ENCODE measurements at regions not wholly inside any gene's neighbourhood (a gene's known extent, or its start where the extent isn't known, plus 50 kb on each side); places are given as distances from the start of the nearest gene placed in this dataset.
A peak's percentile ranks its signal among the peaks of the same experiment; 100 is the strongest.
"Not testable (repeated sequence)": the region's sequence is repeated elsewhere in the genome, so short reads cannot be mapped to it uniquely, and the experiment has no call there.

DNA sequence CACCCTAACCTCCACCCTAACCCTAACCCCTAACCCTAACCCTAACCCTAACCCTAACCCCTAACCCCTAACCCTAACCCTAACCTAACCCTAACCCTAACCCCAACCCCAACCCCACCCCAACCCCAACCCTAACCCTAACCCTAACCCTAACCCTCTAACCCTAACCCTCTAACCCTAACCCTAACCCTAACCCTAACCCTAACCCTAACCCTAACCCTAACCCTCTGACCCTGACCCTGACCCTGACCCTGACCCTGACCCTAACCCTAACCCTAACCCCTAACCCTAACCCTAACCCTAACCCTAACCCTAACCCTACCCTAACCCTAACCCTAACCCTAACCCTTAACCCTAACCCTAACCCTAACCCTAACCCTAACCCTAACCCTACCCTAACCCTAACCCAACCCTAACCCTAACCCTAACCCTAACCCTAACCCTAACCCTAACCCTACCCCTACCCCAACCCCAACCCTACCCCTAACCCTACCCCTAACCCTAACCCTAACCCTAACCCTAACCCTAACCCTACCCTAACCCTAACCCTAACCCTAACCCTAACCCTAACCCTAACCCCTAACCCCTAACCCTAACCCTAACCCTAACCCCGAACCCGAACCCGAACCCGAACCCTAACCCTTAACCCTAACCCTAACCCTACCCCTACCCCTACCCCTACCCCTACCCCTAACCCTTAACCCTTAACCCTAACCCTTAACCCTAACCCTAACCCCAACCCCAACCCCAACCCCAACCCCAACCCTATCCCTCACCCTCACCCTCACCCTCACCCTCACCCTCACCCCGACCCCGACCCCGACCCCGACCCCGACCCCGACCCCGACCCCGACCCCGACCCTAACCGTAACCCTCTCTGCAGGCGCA lies 186.2 kb upstream of the CHL1 start:
- not testable (repeated sequence) for DNase-seq

DNA sequence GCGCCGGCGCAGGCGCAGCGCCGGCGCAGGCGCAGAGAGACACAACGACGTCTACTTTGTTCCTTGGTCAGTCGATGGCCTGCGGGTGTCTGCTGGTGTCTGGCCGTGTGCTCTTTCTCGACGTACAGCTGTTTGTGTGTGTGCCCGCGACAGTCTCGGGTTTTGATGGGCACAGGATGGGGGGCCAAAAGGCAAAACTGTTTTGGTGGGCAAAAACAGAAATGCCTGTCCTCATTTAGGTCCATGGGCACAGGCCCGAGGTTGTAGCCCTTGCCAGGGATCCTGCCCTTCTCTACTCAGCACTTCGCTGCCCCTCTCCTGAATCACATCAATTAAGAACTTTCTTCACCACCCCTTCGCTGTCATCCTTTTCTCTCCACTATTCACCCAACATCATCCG lies 184.8 kb upstream of the CHL1 start:
- peak in 1 of 5 donors; percentile 15 for DNase-seq

DNA sequence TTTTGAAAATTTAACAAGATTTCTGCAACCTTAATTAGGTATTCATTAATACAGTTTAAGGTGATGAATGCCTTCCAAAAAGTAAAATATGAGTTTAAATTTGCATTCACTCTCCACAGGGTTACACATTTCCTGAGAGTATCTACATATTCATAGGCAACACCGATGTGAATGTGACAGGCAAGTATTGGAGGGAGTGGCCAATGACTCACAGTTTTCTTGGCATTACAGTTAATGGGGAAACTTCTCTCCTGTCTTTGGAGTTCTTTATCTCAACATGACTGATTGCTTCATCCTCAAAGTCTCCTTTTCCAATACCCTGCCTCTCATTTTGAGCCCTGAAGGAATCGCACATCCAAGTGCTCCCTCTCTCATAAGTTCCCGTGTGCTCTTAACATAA lies 181.9 kb upstream of the CHL1 start:
- DNase-seq, result no peak

DNA sequence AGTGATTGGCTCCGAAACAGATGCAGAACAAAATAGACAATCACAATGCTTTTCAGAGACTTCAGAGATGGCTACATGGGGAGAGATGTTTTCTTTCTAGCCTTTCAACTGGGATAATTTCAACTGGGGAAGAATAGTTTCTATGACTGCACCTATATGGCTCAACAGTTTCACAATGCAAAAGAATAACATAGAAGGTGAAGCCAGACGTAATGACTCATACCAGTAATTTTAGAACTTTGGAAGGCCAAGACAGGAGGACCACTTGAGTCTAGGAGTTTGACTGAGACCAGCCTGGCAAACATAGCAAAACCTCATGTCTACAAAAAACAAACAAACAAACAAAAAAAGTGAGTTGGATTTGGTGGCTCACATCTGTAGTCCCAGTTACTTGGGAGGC lies 180.2 kb upstream of the CHL1 start:
- DNase-seq, result no peak

DNA sequence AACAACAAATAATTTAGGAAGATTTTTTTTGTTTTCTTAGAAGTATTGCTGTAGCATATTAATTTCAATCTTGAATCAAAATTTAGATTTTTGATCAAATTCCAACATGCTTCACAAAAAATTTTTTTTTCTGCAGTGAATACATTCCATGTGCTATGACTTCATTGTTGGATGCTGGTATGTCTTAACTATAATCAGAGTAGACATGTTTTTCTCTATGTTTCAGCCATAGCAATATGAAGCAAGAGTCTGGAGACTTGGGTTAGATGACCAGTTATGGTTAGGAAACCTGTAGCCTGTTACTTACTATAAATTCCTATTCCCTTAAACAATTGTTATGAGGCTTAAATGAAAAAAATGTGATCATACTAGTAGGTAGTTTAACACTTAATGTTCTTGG lies 176.1 kb upstream of the CHL1 start:
- DNase-seq, result no peak

DNA sequence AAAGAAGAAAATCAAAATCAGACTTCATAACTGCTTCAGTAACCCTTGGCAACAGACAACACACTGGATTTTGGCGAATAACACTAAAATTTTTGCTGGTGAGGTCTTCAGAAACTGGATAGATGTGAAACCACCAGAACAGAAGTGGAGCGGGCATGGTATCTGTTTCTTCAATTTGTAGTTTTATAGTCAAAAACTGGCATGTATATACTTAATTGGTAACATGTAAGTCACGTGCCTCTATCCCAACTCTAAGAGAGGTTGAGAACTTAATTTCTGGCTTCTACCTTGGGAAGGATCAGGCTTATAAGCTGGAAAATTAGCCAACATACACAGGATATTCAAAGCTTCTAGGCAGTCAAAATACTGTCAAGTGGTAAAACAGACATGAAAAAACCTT lies 172.6 kb upstream of the CHL1 start:
- DNase-seq, result no peak

DNA sequence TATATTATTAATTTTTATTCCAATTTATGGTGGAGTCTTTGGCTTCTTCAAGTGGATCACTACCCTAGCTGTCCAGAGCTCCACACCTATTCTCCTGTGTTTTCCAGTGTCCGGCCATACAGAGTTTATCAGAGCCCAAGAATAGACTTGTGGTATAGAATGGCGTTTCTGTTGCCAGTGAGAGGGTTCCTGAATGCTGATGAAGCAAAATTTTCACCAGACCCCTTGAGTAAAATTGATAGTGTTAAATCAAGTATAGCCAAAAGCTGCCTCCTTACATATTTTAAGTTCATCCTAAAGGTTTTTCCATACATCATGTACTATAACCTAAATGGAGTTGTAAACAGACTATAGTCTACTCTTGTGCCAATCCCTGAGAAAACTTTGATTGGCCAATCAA lies 171.5 kb upstream of the CHL1 start:
- no peak for DNase-seq

DNA sequence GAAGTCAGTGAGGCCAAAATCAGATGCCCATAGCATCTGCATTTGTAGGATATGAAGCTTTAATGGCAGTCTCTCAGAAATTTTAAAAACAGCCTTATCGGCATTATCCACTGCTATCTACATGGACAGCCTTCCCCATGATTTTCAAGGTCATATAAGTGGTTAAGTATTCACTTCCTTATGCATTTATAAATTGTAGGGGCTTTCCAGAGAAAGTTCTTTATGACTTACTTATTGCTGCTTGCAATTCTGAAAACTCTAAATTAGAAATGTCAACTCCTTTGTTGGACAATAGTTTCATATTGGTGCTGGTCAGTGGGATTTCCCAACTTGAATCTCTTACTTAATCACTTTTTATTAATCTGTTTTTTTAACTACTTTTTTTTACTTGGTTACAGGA lies 160.6 kb upstream of the CHL1 start:
- DNase-seq, result not testable (repeated sequence)

DNA sequence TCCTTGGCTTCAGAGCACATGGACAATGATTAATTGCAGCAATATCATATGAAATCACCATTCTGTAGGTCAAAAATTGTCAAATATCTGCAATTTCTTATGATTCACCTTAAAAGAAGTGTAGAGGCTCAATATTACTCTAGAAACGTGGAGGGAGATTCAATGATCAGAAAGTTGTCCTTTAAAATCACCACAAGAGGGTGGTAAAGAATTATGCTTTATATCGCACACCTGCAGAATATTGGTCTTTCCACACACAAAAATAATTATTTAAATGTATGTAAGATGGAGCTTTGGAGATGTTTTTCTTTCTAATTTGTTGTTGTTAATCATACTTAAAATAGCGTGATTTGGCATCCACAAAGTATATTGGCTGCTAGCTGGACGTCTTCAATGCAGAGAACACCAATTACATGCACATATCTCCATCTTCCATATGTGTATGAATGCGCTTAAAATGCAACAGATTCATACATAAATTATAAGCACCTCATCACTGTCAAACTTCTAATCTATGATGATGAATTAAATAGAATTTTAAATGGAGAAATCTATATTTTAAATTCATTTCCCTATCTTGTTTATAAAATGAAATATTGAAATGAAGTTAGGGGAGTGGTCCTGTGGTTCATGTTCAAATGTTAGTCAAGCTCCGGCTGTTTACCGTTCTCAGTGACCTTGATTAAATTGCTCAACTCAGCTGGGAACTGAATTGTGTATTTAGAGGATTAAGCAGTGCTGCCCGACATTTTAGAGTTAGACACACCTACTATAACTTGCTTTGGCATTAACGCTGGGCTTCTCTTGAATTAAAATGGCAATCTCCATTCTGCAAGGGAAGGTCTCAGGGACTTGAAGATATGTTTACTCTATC lies 153.5 kb upstream of the CHL1 start:
- not testable (repeated sequence) for DNase-seq

DNA sequence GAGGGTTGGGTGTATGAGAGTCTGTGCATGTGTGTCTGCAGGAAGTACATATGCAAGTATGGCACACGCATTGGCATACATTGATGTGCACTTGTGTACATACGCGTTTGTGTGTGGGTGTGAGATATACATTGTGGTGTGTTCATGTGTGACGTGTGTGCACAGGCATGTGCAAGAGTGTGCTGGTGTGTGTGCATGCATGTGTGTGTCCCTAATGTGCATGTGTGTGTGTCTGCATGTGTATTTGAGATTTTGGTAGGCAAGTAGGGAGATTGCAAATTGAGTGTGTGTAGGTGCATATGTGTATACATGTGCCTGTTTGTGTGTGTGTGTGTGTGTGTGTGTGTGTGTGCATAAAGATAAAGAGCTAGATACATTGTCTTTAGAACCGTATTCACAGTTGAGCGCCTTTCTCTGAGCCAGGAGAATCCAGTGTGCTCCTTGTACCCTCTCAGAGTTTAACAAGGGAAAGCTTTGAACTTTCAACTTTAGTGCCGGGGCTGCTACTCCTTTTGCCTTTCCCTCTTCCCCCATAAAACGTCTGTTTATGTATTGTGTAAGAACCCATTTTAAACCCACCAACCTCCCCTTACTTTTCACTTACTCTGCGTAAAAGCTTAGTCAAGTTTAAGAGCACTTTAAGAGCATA lies 152.4 kb upstream of the CHL1 start:
- no peak for DNase-seq

DNA sequence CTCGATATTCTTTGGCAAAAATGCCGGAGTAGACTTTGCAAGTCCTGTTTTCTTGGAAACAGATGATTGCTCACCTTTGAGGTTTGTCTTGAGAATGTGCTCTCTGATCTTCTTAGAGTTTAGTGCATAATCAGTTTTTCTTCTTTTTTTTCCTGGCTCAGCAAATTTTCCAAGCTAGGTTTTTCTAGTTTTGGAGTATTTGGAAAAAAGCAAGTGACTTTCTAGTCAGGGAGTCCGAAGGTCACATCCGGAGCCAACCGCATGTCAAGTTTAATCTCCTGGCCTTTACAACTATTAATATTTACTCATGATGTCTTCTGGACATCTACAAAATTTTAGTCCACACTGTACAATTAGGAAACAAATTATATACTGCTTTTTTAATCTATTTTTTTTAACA lies 151.6 kb upstream of the CHL1 start:
- DNase-seq, result not testable (repeated sequence)

DNA sequence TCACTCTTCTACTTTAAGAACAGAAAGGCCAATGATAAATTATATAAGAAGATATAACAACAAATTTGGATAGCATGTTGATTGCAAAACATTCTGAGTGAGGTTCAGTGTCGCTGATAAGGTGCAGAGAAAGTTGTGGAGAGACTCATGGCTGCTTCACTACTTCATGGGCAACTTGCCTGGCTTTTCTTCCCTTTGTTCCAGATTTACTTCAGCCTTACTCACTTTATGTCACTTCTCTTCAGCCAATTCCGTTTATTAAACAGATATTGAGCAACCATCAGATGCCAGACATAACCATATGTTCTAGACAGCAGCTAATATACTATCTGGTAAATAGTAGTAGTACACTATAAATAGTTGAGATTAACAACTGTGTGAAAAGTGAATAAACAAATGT lies 150.0 kb upstream of the CHL1 start:
- DNase-seq, result no peak

DNA sequence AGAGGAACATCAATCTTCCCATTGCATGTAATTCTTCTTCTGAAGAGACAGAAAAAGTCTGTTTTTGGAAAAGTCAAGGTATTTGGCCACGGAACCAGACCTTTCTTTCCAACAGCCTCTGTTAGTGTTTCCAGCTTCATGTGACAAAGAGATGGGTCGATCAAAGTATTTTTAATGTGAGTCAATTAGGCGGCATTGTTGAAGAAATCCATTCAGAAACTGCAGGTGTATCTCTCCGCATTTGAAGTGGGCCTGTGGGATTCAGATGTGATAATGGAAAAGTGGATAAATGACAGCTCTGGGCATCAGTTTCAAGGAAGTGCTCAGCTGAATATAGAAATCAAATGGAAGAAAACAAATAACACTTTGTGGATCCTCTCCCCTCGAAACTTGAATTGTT lies 143.1 kb upstream of the CHL1 start:
- not testable (repeated sequence) for DNase-seq

DNA sequence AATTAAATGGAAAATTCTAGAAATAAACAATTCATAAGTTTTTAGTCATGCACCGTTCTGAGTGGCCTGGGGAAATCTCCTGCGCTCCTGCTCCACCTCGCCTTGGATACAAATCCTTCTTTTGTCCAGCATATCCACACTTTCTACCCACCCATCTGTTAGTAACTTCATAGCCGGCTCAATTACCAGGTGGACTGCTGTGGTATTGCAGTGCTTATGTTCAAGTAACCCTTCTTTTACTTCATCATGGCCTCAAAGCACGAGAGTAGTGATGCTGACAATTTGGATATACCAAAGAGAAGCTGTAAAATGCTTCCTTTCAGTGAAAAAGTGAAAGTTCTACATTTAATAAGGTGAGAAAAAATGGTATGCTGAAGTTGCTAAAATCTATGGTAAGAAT lies 142.3 kb upstream of the CHL1 start:
- DNase-seq, result no peak

DNA sequence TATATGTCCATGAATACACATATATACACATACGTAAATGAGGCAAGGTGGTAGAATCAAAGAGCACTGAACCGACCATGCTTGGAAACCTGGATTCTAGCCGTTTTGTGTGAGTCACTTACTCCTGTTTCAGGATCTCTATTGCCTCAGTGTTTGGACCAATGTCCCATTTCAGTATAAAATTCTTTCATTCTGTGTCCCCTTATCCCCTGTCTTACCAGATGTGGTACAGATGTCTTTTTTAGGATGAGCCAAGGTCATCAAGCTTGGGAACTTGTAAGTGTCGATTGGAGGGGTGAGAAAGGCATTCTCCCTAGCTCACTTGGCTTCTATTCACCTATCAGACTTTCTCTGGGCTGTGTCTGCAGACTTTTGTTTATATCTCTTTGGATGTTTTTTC lies 139.9 kb upstream of the CHL1 start:
- DNase-seq, result no peak

DNA sequence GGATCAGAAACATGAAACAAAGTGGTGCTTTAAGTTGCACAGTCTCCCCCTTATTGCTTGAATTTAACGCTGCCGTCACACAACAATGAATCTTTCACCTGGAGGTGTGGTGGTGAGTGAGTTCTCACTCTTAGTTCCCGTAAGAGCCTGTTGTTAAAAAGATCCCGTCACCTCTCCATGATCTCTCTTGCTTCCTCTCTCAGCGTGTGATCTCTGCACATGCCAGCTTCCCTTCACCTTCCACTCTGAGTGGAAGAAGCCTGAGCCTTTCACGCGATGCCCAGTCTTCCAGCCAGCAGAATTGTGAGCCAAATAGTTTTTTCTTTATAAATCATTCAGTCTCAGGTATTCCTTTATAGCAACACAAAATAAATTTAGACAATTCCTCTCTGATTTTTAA lies 136.7 kb upstream of the CHL1 start:
- DNase-seq, result no peak

DNA sequence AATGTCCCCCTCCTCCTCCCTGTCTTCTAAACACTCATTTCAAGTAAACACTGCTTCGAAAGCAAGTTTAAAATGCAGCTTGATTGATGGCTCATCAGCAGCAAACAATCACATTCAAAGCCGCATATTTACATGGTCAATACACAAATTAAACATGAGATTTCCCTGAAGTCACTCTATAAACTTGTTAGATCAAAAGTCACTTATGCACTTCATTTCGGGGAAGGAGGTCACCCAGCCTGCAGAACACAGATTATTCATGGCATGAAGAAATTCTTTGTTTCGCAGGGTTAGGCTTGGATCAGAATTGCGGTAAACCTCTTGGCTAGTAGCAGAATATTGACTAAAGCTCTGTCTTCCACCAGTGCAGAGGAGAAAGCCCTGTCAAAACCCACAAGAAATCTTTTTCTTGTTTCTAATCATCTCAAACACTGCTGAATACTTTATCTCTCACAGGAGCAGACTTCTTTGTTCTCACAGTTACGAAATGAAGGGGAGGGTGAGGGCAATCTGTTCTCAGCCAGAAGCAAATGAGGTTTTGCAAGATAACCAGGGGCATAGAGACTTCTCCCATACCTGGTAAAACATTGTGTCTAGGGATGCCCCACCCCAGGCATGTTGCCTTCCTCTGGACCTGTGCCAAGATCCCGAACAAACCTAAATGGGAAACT lies 133.3 kb upstream of the CHL1 start:
- DNase-seq, result no peak

DNA sequence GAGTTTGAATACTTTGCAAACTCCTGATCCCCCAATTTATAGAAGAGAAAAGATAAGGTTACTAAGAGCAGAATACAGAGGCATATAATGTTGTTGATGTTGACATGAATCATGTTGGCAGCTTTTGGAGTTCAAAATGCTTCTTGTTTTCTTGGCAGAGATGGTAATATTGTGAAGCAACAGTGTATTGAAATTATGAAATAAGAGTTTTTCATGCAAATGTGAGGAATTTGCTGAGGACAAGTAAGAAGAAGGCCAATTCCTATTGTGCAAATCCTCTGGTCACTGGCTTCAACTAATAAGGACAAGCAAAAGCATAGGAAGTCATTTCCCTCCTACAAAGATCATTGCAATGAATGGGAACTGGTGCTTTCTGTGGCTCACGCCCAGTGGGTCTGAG lies 126.9 kb upstream of the CHL1 start:
- no peak for DNase-seq

DNA sequence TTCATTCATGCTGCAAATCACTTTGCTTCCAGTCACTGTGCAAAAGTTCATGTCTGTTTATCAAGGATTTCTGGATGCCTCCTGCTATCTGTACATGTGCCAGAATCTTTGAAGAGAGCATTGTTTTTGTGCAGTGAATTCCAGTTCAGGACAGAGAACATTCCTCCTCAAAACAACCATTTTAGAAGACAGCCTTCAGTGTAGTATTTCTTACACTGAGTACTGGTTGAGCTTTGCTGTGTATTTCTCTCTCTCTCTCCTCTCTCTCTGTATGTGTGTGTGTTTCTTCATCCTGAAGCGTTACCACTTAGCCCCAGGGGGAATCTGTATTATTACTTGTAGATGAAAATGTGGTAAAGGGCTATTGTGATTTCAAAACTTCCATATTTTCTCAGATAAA lies 123.8 kb upstream of the CHL1 start:
- no peak for DNase-seq

DNA sequence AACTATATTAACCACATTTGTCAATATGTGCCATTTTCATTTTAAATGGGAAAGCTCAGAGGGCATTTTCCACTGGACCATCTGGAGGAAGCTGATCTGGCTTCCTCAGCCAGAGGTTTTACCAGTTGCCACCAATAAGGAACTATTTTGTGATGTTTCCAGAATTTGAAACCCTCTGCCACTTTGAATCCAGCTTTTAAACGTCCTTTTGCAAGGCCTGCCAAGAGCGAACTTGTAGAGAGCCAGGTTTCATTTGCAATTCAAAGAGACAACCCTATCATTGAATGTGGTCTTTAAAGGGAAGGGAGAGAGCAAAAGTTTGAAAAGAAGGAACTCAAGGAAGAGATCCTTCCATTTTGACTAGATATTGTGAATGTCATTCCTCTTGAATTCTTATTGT lies 123.3 kb upstream of the CHL1 start:
- no peak for DNase-seq

DNA sequence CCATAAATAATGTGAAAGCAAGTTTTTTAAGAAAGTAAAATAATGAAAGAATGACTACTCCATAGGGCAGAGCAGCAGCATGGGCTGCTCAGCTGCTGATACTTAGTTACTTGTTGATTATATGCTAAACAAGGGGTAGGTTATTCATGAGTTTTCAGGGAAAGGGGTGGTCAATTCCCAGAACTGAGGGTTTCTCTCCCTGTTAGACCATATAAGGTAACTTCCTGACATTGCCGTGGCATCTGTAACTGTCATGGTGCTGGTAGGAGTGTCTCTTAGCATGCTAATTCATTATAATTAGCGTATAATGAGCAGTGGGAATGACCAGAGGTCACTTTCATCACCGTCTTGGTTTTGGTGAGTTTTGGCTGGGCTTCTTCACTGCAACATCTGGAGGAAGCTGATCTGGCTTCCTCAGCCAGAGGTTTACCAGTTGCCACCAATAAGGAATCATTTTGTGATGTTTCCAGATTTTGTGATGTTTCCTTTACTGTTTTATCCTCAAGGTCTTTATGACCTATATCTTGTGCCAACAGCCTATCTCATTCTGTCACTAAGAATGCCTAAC lies 121.8 kb upstream of the CHL1 start:
- no peak for DNase-seq

DNA sequence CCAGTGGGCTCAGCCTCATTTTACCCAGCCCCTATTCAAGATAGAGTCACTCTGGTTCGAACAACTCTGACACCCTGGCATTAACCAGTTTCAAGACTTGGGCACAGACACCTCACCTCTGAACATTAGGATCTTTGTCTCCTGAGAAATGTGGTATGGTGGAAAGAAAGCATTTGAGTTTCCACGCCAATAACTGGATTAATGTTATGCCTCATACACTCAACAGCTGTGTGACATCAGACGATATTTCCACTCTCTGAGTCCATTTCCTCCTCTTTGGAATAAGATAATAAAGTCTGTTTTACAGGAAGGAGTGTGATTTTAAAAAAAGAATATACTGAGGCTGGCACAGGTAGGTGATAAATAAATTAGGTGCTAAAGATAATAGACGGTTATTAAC lies 121.3 kb upstream of the CHL1 start:
- DNase-seq, result no peak

DNA sequence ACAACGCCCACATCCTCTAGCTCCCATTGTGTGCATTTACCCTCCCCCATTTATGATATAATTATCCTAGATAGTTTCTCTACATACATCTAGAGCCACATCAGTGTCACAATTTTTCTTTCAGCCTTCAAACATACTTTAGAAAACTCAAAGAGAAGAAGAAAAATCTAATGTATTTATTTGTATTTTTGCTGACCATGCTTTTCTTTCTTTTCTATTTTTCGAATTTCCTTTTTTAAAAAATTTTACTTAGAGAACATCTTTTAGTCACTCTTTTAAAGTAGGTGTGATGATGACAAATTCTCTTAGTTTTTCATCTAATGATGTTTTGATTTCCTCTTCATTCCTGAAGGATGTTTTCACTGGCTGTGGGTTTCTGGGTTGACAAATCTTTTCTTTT lies 117.0 kb upstream of the CHL1 start:
- DNase-seq, result no peak
